HUES64 (cell line): ENCODE measurements at regions not wholly inside any gene's neighbourhood (a gene's known extent, or its start where the extent isn't known, plus 50 kb on each side); places are given as distances from the start of the nearest gene placed in this dataset.

Experiments
- H3K27ac ChIP-seq: 2 replicates; pipeline ENCODE4 v1.7.0; 2013; ENCODE audit warnings: low read depth, low read length, inconsistent platforms
- H3K27me3 ChIP-seq: 2 replicates; pipeline ENCODE4 v1.6.1; 2013; ENCODE audit warnings: mild to moderate bottlenecking, low read length; ENCODE audit not compliant: insufficient read depth
- H3K36me3 ChIP-seq: 2 replicates; pipeline ENCODE4 v1.6.1; 2013; ENCODE audit warnings: mild to moderate bottlenecking, low read length; ENCODE audit not compliant: insufficient read depth
- H3K4me1 ChIP-seq: 2 replicates; pipeline ENCODE4 v1.6.1; 2013; ENCODE audit warnings: mild to moderate bottlenecking, low read length, moderate library complexity; ENCODE audit not compliant: insufficient read depth
- H3K4me3 ChIP-seq: 2 replicates; pipeline ENCODE4 v1.5.1; 2013; ENCODE audit warnings: mild to moderate bottlenecking, low read length, moderate library complexity
- H3K9ac ChIP-seq: 2 replicates; pipeline ENCODE4 v1.6.1; 2013; ENCODE audit warnings: mild to moderate bottlenecking, low read depth, low read length
- H3K9me3 ChIP-seq: 2 replicates; pipeline ENCODE4 v1.6.1; 2013; ENCODE audit warnings: low read depth, low read length; ENCODE audit not compliant: insufficient read depth
- WGBS: fragments of 150-250, 120-280 bp; methylation state at CpG from one replicate; pipeline ENCODE4 v1.1.7; 2013; ENCODE audit warnings: missing lambda C conversion rate; 5-methylcytosine and 5-hydroxymethylcytosine counted together

- Histone ChIP-seq H3K4me1 (peaks cover 19% of the 10 kb centered on the region), H3K27ac (no peak overlapping the region), H3K9me3 (no peaks in the 10 kb centered on the region), H3K4me3 (no peak overlapping the region), H3K9ac (no peak overlapping the region), H3K27me3 (no peaks in the 10 kb centered on the region), H3K36me3 (no peaks in the 10 kb centered on the region)
- 93% methylated on average over 5 of the region's 6 CpGs for WGBS
Observed at GRCh38 chr18:26714739-26715138, 150.8 kb downstream of the AQP4 start.

DNA sequence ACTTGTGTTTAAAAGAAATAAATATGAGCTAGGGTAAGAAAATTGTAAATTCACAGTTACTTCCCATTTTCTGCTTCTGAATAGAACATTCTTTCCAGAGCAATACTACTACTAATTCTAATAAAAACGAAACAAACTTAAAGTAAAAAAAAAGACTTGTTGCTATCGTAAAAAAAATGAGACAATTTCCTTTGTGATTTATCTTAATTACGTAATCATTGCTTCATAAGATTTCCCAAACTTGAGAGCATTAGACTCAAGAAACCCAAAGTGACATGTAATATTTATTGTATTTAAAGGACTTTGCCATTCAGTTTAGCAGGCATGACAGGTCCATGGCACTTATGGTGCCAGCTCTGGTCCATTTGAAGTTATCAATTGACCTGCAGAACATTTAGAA, 153.8 kb downstream of the AQP4 start:
- no peaks in the 10 kb centered on the region for H3K9me3 ChIP-seq
- no peaks in the 10 kb centered on the region for H3K36me3 ChIP-seq
- whole genome bisulfite sequencing: 89% methylated on average over 1 of the region's 3 CpGs
- no peak overlapping the region for H3K4me3 ChIP-seq
- H3K27ac ChIP-seq: no peak overlapping the region
- peaks cover 6% of the 10 kb centered on the region for H3K27me3 ChIP-seq
- no peak overlapping the region for H3K9ac ChIP-seq
- H3K4me1 ChIP-seq: peaks cover 32% of the 10 kb centered on the region

- Histone ChIP-seq H3K9me3 (no peaks in the 10 kb centered on the region), H3K9ac (no peak overlapping the region), H3K27ac (peak overlapping the region; percentile 11; the same call in 1 of the 2 replicates), H3K4me1 (peaks cover 32% of the 10 kb centered on the region), H3K36me3 (no peaks in the 10 kb centered on the region), H3K4me3 (no peak overlapping the region), H3K27me3 (peaks cover 10% of the 10 kb centered on the region)
- 37% methylated on average over 3 of the region's 4 CpGs for WGBS
Observed at GRCh38 chr18:26710470-26711096, 154.9 kb downstream of the AQP4 start.

DNA sequence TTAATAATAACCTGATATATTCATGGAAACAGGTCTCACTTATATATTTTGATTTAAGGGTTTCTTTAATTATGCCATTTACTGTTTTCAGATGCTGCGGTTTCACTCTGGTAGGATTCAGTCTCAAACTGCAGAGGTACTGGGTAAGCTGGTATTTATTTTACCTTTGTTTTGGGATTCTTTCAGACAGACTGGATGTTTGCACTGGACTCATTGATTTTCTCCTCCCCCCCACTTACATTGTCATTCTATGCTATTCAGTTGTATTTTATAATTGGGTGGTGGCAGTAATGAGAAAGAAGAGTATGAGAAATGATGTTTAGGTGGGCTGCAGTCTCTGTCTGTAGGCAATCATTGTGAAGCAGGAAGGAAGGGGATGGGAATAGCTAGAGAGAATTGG, 155.6 kb downstream of the AQP4 start:
- Histone ChIP-seq H3K4me3 (no peak overlapping the region), H3K27me3 (peaks cover 10% of the 10 kb centered on the region), H3K27ac (no peak overlapping the region), H3K36me3 (no peaks in the 10 kb centered on the region), H3K9ac (no peak overlapping the region), H3K4me1 (peaks cover 32% of the 10 kb centered on the region), H3K9me3 (no peaks in the 10 kb centered on the region)
- 93% methylated on average over 1 of the region's 1 CpG for WGBS

DNA sequence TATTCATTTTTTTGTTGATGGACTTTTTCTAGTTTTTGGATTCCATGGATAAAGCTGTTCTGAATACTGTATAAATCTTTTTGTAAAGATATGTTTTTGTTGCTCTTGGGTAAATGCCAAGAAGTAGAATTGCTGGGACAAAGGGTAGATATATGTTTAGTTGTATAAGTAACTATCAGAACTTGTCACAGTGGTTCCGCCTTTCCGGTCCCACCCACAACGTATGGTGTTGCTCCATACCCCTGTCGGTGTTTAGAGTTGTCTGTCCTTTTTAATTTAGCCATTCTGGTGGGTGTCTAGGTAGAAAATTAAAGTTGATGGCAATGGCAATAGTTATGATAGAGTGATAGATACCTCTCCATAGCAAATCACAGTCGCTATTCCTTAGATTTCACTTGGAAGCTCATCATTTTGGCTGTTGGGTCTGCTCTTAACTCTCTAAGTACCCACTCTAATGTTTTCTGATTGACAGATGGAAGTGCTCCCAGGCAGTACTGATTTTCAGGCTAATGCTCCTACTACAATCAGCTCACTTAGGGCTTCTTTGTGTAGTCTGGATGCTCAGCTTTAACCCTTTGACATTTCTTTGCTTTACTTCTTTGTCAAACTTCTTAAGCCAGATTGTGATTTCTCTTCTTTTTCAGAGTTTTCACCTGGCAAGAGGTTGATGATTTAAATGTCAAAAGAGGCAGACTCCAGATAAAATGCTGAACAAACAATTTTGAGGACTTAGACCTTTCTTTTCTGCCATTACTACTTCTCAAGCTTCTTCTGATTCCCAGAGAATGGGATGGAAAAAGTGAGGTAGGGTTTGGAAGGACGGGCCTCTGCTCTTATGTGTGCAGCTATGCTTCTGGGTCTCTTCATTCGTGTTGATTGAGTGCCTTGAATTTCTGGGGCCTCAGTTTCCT, 156.4 kb downstream of the AQP4 start:
- no peak overlapping the region for H3K27ac ChIP-seq
- H3K4me1 ChIP-seq: peaks cover 32% of the 10 kb centered on the region
- H3K4me3 ChIP-seq: no peak overlapping the region
- 89% methylated on average over 7 of the region's 7 CpGs for WGBS
- peaks cover 15% of the 10 kb centered on the region for H3K27me3 ChIP-seq
- no peak overlapping the region for H3K9ac ChIP-seq
- no peaks in the 10 kb centered on the region for H3K9me3 ChIP-seq
- H3K36me3 ChIP-seq: no peaks in the 10 kb centered on the region

DNA sequence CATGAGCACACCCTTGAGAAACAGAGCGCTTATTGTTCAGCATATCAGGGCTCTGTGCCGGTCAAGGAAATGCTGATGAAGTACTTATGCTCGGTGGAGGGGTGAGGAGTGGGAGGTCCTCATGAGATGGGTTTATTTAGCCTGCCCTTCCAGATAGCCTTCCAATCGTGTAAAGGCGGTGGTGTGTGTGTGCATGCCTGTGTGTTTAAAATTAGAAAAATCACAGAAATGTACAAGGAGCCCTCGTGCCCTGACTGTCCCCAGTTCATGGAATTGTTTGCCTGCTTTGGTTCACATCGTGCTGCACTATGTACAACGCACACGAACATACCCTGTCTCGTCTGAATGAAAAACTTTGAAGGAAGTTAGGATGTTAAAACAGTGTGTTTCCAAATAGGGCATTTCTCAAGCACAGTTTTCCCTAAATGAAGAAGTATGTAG, 158.6 kb downstream of the AQP4 start:
- Histone ChIP-seq H3K4me1 (peaks cover 27% of the 10 kb centered on the region), H3K9me3 (no peaks in the 10 kb centered on the region), H3K4me3 (no peak overlapping the region), H3K9ac (no peak overlapping the region), H3K36me3 (no peaks in the 10 kb centered on the region), H3K27me3 (peaks cover 35% of the 10 kb centered on the region), H3K27ac (no peak overlapping the region)
- WGBS: 89% methylated on average over 10 of the region's 10 CpGs

DNA sequence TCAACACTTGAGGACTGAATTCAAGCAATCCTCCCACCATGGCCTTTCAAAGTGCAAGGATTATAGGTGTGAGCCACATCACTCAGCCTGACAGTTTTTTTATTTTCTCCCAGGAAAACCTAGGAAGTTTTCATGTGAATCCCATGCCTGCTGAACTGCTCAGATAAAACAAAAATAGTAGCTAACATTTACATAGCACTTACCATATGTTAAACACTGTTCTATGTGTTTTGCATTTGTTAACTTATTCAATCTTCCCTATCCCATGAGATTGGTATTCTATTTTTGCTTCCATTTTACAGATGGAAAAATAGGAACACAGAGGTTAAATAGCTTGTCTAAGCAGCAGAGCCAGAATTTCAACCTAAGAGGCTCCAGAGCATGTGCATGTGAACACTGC, 157.4 kb upstream of the KCTD1 start:
- Histone ChIP-seq H3K9ac (no peak overlapping the region), H3K9me3 (no peaks in the 10 kb centered on the region), H3K36me3 (no peaks in the 10 kb centered on the region), H3K27ac (no peak overlapping the region), H3K4me3 (no peak overlapping the region), H3K4me1 (peaks cover 23% of the 10 kb centered on the region), H3K27me3 (peaks cover 47% of the 10 kb centered on the region)

- Histone ChIP-seq H3K36me3 (no peaks in the 10 kb centered on the region), H3K4me1 (peaks cover 11% of the 10 kb centered on the region), H3K4me3 (no peak overlapping the region), H3K9me3 (no peaks in the 10 kb centered on the region), H3K9ac (no peak overlapping the region), H3K27ac (no peak overlapping the region), H3K27me3 (peaks cover 71% of the 10 kb centered on the region)
- 87% methylated on average over 7 of the region's 7 CpGs for WGBS
Observed at GRCh38 chr18:26703170-26703930, 155.0 kb upstream of the KCTD1 start.

- Histone ChIP-seq H3K4me3 (no peak overlapping the region), H3K36me3 (no peaks in the 10 kb centered on the region), H3K4me1 (peaks cover 10% of the 10 kb centered on the region), H3K9me3 (no peaks in the 10 kb centered on the region), H3K27ac (no peak overlapping the region), H3K9ac (no peak overlapping the region), H3K27me3 (peaks cover 81% of the 10 kb centered on the region)
- WGBS: 94% methylated on average over 6 of the region's 6 CpGs
Observed at GRCh38 chr18:26702086-26702485, 153.7 kb upstream of the KCTD1 start.

- H3K27me3 ChIP-seq: peaks cover 87% of the 10 kb centered on the region
- no peak overlapping the region for H3K9ac ChIP-seq
- no peak overlapping the region for H3K27ac ChIP-seq
- no peaks in the 10 kb centered on the region for H3K36me3 ChIP-seq
- no peak overlapping the region for H3K4me3 ChIP-seq
- WGBS: no CpG with 5 or more reads among the region's 2 CpGs
- peaks cover 9% of the 10 kb centered on the region for H3K4me1 ChIP-seq
- H3K9me3 ChIP-seq: no peaks in the 10 kb centered on the region
Observed at GRCh38 chr18:26700728-26701127, 152.4 kb upstream of the KCTD1 start.

DNA sequence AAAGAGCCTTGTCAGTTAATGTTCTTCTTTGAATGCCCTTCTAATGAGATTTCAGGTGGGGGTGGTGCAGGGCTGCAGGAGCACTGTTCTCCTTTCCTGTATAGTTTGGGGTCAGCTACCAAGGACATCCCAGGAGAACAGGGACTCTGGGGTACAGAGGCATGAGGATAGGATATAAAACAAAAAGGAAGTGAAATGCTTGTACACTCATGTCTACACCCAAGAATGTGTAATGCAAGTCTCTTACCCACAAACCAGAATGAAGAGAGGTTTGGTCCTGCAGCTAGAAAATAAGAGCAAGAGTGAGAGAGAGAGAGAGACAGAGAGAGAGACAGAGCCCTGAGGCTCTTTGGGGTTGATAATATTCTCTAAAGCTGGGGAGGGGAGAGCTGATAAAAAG, 151.8 kb upstream of the KCTD1 start:
- Histone ChIP-seq H3K27ac (no peak overlapping the region), H3K4me3 (no peak overlapping the region), H3K9me3 (no peaks in the 10 kb centered on the region), H3K27me3 (peaks cover 91% of the 10 kb centered on the region), H3K4me1 (peaks cover 9% of the 10 kb centered on the region), H3K9ac (no peak overlapping the region), H3K36me3 (no peaks in the 10 kb centered on the region)
